COLO668 (cell line): ENCODE measurements at regions not wholly inside any gene's neighbourhood (a gene's known extent, or its start where the extent isn't known, plus 50 kb on each side); places are given as distances from the start of the nearest gene placed in this dataset.

ENCODE experiments used
- DNase-seq: peaks from one replicate; lab custom pipeline; 2025; ENCODE audit not compliant: unreplicated experiment; lab: John Stamatoyannopoulos, UW

DNA sequence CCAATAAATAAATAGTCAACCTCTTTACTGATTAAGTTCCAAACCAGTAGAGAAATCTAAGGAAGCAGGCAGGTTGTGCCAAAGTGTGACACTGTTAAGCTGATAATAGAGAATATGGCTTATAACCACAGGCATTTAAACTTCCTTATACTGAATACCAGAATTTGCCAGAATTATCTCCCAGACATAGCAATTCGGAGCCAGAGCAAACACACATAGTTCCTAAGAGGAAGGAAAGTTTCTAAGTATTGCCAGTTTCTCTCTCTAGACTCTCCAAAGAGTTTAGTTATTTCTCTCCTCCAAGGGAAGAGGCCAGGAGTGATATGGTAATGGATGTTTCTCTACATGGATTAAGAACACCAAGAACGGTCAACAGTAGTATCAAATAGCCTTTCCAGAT is 191.7 kb upstream of the CPEB2 start:
- no peak for DNase-seq

DNA sequence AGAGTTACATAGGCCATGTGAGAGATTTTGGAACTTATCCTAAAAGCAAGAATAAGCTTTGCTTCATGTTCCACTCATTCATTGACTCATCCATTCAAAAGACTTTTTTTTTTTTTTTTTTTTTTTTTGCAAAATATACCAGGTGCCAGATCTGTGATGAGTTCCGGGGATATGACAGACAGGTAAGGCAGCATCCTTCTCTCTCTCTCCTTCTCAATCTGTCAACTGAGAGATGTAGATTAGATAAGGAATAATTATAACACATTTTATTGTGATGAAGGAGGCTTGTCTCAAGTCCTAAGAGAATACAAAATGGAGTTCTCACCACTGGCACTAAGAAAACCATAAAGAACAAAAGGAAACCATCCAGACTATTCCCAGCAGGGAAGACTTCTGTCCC is 190.2 kb upstream of the CPEB2 start:
- no peak for DNase-seq

DNA sequence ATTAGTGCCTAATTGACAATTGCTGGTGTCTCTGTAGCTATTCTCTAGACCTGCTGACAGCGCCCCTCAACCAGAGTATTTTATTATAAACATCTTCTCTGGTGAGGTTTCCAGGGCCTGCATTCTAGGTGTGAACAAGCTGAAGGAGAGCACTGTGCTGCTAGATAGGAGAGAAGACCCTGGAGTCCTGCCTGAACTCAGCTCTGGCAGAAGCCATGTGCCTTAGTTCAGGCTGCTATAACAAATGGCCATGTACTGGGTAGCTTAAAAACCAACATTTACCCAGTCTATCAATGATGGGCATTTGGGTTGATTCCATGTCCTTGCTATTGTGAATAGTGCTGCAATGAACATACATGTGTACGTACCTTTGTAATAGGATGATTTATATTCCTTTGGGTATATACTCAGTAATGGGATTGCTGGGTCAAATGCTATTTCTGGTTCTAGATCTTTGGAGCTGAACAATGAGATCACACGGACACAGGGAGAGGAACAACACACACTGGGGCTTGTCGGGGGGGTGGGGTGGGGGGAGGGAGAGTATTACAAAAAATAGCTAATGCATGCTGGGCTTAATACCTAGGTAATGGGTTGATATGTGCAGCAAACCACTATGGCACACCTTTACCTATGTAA is 185.5 kb upstream of the CPEB2 start:
- DNase-seq = no peak

DNA sequence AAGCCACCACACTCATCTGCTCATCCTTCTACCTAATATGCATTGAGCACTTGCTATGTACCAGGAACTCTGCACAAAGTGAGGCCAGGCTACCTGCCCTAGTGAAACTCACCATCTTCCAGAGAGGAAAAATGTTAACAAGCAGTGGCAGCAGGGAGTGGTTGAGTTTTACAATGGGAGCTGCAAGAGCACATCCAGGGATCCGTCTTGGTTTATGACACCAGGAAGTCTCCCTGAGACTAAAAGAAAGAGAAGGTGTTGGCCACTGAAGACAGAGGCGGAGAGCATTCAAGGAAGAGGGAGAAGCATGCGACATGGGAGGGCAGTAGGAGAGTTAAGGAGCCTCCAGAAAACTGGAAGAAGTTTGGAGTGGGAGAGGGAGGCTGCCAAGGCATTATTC is 178.1 kb upstream of the CPEB2 start:
- DNase-seq = no peak

DNA sequence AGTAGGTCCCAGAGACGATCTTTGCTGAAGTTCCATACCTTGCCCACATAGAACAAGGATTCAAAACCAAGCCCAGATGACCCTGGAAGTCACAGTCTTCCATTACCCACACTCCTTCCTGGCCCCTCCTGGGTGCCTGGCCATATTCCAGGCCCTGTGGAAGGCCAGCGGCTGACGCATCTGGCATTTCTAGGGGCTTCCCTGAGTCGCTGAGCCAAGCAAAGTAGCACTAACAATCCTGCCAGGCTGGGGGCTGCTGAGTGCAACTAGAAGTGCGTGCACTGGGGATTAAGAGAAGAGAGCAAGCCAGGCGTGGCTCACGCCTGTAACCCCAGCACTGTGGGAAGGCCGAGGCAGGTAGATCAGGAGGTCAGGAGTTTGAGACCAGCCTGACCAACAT is 175.2 kb upstream of the CPEB2 start:
- no peak for DNase-seq

DNA sequence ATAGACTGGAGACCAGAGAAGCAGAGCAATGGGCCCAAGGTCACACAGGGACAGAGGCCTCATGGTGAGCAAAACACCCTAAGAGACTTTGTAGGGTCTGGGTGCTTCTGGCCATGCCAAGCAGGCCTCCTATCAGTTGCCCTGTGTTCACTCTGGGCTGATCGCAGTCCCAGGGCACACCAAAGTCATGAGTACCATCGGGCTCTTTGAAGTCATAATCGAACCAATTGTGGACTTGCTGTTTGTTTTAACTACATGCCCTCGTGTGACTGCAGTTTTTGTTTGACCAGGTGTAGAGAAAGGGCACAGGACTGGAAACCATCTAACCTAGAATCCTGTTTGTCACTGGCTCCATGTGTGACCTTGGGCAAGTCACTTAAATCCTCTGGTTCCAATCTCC is 172.5 kb upstream of the CPEB2 start:
- DNase-seq = no peak

DNA sequence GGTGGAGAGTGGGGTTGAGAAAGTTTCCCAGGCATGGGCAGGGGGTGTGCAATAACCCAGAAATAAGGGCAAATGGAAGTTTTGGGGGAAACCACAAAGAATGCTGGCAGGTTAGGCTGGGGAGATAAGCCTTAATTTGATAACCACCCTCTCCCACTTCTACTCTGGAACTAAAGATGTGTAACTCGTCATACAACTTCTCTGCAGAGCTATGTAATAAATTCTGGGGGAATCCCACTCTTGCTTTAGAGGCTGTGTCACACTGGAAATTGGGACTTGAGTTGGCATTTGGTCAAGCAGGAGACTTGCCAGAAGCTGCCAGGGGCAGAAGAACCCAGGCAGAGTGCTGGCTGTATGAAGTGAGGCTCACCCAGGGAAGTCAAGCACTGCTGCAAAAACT is 170.9 kb upstream of the CPEB2 start:
- no peak for DNase-seq

DNA sequence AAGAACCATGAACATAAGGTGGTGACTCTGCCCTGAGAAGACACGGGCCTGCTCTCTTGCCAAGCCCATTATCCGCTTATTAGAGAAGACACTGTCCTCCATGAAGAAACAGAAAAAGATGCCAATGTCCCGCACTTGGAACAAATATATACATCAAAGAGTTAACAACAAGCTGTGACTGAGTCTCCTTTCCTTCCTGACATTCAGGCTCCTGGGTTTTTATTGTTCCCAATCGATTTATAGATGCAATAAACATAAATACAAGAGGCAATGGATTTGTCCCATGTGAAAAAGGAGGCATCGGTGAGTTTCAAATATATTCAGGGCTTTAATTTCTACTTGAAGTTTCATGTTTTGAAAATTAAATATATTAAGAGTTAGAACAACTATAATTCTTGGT is 169.2 kb upstream of the CPEB2 start:
- DNase-seq = no peak

DNA sequence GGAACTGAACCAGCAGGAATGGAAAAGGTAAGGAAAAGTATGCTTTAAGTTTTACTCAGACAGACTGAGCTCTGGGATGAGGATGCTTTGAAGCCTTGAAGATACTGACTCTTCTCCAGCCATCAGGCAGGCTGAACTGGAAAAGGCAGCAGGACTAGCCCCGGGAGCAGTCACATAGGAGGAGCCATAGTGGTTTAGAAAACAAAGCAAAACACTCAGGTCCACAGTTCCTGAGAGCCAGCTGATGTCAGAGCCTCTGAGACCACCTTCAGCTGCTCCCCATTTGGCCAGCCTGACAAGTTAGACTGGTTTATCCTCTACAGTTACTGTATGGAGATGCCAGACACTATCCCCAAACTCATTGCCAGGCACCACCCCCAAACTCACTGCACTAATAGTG is 167.9 kb upstream of the CPEB2 start:
- DNase-seq = no peak

DNA sequence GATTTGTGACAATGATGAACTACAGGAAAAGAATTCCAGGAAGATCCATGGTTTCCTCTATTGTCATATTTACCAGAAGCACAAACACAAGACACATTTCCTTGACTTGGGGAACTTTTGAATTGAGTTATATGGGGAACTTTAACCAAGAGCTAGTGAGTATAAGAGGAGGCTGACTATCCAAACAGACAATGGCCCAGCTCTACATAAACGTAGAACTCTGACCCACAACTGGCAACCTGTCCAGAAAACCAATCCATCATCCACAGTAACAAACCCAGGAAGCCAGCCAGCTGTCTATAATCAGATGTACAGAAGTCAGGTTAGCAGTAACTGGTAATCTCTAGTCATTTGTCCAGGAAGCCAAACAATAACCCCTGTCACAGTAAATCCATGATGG is 167.0 kb upstream of the CPEB2 start:
- no peak for DNase-seq

DNA sequence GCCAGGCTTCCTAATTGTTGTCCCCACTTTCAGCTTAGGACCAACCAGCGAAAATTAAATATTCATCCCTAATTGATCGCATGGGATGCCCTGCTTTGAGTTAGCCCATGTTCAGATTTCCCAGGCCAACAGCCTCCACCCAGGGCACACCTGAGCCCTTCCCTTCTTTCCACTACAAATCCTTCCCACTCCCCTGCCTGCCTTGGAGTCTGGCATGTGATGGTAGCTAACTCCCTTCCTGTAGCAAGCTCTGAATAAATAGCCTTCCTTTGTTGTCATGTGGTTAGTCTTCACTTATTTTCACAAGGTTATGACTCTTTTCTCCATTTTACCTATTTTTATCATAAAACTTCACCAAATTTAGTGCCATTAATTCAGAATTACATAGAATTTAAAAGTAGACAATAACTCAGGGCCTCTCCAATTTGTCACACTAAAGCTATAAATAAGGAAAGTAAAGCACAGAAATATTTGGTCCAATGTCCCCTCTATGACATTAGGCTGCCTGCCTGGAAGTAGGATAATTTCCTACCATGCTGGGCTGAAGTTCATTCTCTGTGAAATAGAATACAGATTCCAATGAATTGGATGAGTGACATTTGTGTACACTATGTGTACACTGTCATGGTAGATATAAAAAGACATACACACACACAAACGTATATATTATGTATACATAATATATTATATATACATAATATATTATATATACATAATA is 166.4 kb upstream of the CPEB2 start:
- no peak for DNase-seq

DNA sequence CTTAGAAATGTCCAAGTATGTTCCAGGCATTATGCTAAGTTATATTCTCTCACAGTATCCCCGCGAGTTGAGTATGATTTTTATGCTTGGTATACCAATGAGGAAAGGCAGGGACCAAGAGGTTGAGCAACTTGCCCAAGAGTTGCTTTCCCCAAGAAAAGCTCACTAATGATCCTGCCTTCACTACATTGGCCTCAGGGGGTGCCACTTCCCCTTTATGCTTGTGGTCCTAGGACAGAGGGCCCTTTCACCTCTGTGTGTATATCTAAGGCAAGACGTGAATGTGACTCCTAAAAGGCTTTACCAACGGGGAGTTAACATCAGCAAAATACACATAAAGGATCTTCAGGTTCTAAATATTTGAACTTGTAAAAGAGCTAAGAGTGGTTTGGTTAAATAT is 164.4 kb upstream of the CPEB2 start:
- no peak for DNase-seq

DNA sequence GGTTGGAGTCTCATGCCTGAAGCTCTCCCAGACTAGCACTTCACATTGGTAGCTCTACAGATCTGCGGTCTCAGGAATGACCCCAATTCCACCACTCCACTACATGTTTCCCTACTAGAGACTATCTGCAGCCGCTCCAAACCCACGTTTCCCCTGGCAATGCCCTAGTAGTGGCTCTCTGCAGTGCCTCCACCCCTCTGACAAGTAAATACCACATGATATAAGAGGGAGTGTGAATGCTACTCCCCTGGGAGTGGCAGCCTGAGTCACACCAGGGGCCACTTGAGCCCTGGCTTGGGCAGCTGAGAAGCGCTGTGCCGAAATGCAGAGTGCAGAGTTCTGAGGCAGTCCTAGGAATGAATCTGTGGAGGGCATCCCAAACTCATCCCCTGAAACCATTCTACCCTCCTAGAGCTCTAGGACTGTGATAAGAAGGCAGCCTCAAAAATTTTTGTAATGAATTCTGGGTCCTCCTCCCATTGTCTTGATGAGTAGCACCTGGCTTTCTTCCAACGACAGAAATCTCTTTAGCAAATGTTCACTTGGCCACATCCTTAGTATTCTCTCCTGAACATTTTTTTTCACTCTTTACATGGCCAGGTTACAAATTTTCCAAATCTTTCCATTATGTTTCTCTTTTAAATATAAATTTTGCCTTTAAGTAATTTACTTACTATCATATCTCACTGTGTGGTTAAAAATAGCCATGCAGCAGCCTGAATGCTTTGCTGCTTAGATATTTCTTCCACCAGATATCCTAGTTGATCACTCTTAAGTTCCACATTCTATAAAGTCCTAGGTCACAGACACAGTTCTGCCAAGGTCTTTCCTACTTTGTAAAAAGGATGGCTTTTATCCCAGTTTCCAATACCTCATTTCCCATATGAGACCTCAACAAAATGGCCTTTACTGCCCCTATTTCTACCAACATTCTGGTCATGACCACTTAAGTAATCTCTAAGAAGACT is 160.2 kb upstream of the CPEB2 start:
- DNase-seq = peak; percentile 71

DNA sequence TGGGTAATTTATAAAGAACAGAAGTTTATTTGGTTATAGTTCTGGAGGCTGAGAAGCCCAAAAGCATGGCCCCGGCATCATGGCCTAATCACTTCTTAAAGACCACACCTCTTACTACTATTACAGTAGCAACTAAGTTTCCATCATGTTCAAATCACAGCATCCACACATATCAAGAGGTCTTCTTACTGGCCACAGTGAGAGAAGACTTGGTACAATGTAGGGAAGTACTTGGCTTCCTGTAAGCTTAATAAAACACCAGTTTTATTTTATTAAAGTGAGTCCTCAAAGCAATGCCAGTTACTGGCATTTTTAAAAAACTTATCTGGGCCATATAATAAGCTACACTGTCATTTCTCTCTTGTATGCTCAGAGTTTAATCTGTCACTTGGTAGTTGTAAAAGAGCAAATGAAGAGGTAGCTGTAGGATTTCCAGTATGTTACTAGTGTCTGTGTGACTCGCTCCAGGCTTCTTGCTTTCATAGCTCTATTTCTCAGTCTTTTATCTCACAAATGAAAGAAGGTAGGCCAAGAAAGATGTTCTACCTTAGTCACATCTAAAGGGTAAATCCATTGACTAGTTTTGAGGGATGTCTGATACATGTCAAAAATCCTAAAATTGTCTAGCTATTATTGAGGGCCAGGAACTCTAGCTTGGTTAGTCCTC is 159.2 kb upstream of the CPEB2 start:
- DNase-seq = no peak

DNA sequence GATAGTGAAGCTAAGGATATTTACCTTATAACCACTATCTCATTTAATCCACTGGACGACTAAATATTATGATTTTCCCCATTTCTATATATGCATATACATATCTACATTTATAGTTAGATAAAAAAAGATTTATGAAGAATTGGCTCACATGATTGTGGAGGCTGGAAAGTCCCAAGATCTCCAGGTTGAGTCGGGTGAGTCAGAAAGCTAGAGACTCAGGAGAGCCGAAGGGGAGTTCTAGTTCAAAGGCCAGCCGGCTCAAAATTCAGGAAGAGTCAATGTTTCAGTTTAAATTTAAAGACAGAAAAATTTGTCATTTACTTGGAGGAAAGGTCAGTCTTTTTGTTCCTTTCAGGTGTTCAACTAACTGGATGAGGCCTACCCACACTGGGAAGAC is 158.2 kb upstream of the CPEB2 start:
- DNase-seq = no peak

DNA sequence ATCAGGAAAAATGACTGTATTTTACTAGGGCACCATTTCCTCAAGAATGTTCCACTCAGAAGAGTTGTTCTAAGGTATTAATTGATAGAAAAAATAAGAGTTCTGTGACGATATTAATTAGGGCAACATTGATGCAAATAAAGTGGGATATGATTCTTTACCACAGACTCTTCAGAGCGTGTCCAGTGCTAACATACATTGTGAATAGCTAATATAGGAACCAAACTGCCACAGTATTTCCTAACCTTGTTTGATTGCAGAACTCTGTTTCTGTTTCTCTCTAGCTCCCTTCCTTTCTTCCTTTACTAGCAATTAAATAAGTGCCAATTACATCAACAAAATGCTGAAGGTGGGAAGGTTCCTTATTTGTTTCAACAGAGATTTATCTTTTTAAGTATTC is 154.1 kb upstream of the CPEB2 start:
- no peak for DNase-seq

DNA sequence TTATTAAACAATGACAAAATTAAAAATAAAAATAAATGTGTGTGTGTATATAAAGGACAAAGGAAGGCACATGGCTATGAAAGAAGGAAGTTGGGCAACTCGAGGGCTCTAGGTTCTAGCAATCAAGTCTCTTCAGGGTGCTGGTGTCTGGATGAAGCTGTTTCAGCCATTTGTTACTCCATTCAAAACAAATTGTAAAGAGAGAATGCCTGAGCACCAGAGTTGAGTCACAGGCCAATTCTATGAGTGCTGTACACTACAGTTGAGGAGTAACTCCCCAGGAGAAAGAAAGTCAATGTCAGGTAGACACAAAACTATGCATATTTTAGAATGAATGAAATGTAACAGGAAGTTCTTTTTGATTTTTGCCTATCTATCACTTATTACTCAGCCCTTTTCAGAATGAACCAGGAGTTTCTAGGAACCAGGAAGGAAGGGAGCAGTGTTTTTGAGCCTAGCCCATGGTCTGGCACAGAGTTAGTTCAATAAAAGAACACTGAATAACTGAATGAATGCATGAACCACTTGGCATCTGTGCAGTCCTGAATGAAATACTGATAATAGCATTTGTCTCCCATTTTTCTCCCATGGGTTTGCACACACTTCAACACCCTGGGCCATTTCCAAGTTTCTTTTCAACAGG is 151.7 kb upstream of the CPEB2 start:
- no peak for DNase-seq

DNA sequence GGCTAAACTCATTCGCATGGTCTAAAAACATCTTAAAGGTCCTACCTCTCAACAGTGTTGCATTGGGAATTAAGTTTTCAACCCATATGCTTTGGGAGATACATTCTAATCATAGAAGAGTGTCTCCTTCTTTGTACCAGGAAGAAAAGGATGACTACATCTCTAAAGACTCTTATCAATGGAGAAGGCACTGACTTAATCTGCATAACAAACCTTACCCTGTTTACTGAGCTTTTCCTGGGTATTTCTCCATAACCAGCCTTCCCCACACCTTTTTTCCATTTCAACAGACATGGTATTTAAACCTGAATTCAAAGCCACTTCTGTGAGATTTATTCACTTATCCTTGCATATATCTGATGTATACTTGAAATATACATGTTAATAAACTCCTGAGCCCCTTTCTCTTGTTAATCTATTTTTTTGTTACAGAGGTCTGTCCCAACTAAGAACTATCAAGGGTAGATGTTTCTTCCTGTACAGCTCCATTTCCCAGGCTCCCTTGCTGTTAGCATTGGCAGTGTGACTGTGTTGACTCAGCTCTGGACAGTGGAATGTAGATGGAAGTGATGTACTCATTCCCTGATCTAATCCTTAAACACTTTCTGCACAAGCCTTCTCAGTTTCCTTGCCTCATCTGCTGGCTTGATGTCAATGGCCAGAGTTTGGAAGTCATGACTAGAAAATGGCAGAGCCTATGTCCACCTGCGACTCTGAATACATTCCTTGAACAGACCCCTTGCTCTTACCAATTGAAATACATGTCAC is 148.9 kb upstream of the CPEB2 start:
- DNase-seq = no peak

DNA sequence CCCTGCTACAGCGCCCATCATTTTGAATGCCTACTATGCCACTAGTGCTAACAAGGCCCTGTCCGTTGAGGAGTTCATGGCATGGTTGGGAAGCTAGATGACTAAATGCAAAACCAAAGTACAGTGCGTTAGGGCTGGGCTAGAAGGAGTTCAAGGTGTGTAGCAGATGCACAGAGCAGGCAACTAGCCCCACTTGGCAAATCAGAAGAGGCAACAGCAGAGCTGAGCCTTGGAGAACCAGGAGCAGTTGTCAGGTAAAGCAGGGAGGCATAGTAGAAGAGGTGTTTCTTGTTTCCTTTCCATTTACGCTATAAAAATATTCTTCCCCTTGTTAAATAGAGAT is 146.6 kb upstream of the CPEB2 start:
- no peak for DNase-seq
